Fibroblast of lung (primary cell): ENCODE measurements at regions not wholly inside any gene's neighbourhood (a gene's known extent, or its start where the extent isn't known, plus 50 kb on each side); places are given as distances from the start of the nearest gene placed in this dataset.

Experiments
- DNase-seq, 2 donors: peaks; one replicate each; pipeline versions ENCODE4 v3.0.0 to v3.0.0-alpha.2; 2010; ENCODE audit warnings: low read depth in 2 of 2
- H2AFZ ChIP-seq: 2 replicates; pipeline ENCODE4 v1.5.1; 2012; ENCODE audit warnings: low read length, control low read depth, inconsistent platforms
- H3K27ac ChIP-seq: 2 replicates; pipeline ENCODE4 v1.5.1; 2011; ENCODE audit warnings: low read length, control low read depth; ENCODE audit not compliant: insufficient read depth
- H3K27me3 ChIP-seq: 2 replicates; pipeline ENCODE4 v1.5.1; 2011; ENCODE audit warnings: mild to moderate bottlenecking, low read length; ENCODE audit not compliant: control insufficient read depth, insufficient read depth
- H3K36me3 ChIP-seq: 2 replicates; pipeline ENCODE4 v1.5.1; 2011; ENCODE audit warnings: low read length; ENCODE audit not compliant: control insufficient read depth, insufficient read depth
- H3K4me1 ChIP-seq: 2 replicates; pipeline ENCODE4 v1.5.1; 2011; ENCODE audit warnings: low read length; ENCODE audit not compliant: control insufficient read depth, insufficient read depth; ENCODE audit errors: extremely low read depth
- H3K4me2 ChIP-seq: 2 replicates; pipeline ENCODE4 v1.5.1; 2011; ENCODE audit warnings: low read length, control low read depth; ENCODE audit not compliant: insufficient read depth; ENCODE audit errors: extremely low read depth
- H3K4me3 ChIP-seq, 4 experiments: fragments of 200-600 bp in 1 of 4; sonication (generic) in 1 of 4; replicated peaks in 1 of 4; 2 replicates each; pipeline ENCODE4 v1.5.1; 2011 to 2016; ENCODE audit warnings: low read length in 4 of 4, low read depth in 3 of 4, mild to moderate bottlenecking in 3 of 4, control low read depth in 2 of 4, inconsistent platforms in 1 of 4, mixed read lengths in 1 of 4; ENCODE audit not compliant: insufficient read depth in 1 of 4; ENCODE audit errors: control extremely low read depth in 1 of 4
- H3K79me2 ChIP-seq: 2 replicates; pipeline ENCODE4 v1.5.1; 2012; ENCODE audit warnings: mild to moderate bottlenecking, low read length, inconsistent platforms; ENCODE audit not compliant: control insufficient read depth, insufficient read depth
- H3K9ac ChIP-seq: 2 replicates; pipeline ENCODE4 v1.5.1; 2011; ENCODE audit warnings: mild to moderate bottlenecking, low read length, control low read depth; ENCODE audit not compliant: insufficient read depth
- H3K9me3 ChIP-seq: 2 replicates; pipeline ENCODE4 v1.5.1; 2012; ENCODE audit warnings: low read depth, low read length; ENCODE audit not compliant: control insufficient read depth, insufficient read depth
- H4K20me1 ChIP-seq: 2 replicates; pipeline ENCODE4 v1.5.1; 2011; ENCODE audit warnings: low read length; ENCODE audit not compliant: control insufficient read depth, insufficient read depth; ENCODE audit errors: extremely low read depth
- EZH2 ChIP-seq: IDR thresholded peaks from 2 replicates; pipeline ENCODE4 v1.5.1; 2012; ENCODE audit warnings: low read length, control low read depth, mild to moderate bottlenecking; ENCODE audit errors: missing control alignments
- TF ChIP-seq, protein P1 (sequence below), 2 donors: IDR thresholded peaks in 1 of 2; conservative IDR thresholded peaks in 1 of 2; 1 replicate in 1 of 2; 2 replicates in 1 of 2; pipeline ENCODE4 v1.5.1; 2011 to 2012; ENCODE audit warnings: low read length in 2 of 2, control low read depth in 1 of 2, inconsistent platforms in 1 of 2, low read depth in 1 of 2, mild to moderate bottlenecking in 1 of 2

DNA sequence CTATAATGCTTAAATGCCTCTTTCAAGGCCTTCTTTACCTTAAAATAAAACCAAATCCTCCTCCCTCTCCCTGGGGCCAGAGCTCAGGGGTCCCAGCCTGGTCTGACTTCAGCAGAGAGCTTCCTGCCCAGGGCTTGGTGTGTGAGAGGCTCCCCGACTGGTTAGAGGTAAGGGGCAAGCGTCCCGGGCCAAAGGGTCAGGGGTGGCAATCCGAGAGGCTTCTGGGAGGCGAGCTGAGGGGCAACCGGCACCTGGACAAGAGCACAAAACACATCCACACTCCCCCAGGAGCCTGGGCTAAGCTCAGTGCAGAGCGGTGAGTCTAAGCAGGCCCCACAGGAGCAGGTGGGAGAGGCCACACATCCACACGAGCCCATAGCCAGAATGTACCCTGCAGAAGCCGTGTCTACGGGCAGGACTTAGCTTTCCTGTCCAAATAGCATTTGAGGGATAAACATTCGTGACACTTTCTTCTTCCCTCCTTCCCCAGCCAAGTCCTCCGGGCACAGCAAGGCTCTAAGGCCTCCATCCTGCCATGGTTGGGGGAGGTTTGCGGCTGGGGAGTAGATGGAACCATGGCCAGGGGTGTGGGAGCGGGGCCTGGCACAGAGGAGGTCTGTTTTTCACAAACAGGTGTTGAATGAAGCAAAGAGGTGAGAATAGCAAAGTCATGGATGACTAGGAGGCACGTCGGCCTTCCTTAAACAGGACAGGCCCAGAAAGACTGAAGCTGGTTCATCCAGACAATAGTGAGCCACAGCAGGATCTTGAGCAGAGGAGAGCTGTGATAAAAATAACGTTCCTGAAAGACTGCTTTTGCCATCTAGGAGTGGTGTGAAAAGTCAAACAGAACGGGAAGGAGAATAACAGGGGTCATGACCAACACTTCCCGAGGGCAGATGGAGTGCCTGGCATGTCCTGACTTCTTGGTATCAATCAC lies 98.7 kb upstream of the IQSEC1 start:
- Histone ChIP-seq H3K36me3 (no peaks in the 10 kb centered on the region), H3K4me3 (no peak overlapping the region), H3K27me3 (no peaks in the 10 kb centered on the region), H3K9ac (no peak overlapping the region), H3K27ac (no peak overlapping the region), H2AFZ (no peak overlapping the region), H3K9me3 (no peaks in the 10 kb centered on the region), H3K4me2 (no peak overlapping the region), H3K79me2 (no peaks in the 10 kb centered on the region), H4K20me1 (no peaks in the 10 kb centered on the region), H3K4me1 (no peaks in the 10 kb centered on the region)
- no peak for TF ChIP-seq EZH2
- TF ChIP-seq, protein P1, sequence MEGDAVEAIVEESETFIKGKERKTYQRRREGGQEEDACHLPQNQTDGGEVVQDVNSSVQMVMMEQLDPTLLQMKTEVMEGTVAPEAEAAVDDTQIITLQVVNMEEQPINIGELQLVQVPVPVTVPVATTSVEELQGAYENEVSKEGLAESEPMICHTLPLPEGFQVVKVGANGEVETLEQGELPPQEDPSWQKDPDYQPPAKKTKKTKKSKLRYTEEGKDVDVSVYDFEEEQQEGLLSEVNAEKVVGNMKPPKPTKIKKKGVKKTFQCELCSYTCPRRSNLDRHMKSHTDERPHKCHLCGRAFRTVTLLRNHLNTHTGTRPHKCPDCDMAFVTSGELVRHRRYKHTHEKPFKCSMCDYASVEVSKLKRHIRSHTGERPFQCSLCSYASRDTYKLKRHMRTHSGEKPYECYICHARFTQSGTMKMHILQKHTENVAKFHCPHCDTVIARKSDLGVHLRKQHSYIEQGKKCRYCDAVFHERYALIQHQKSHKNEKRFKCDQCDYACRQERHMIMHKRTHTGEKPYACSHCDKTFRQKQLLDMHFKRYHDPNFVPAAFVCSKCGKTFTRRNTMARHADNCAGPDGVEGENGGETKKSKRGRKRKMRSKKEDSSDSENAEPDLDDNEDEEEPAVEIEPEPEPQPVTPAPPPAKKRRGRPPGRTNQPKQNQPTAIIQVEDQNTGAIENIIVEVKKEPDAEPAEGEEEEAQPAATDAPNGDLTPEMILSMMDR (conservative IDR thresholded peaks at IDR 0.05 in 1 of 2, IDR thresholded peaks at IDR 0.05 in 1 of 2; ENCODE audit: low read depth in 1 of 2, low read length in 2 of 2): no peak
- DNase-seq: no peak

DNA sequence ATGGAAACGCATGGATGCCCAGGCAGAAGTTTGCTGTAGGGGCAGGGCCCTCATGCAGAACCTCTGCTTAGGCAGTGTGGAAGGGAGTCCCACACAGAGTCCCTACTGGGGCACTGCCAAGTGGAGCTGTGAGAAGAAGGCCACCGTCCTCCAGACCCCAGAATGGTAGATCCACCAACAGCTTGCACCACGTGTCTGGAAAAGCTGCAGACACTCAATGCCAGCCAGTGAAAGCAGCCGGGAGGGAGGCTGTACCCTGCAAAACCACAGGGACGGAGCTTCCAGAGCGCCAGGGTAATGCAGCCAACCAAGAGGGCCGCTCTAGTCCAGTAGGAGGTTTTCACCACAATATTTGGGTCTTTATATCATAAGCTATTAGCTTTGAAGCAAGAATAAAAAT lies 97.1 kb upstream of the IQSEC1 start:
- Histone ChIP-seq H3K27me3 (no peaks in the 10 kb centered on the region), H3K4me1 (no peaks in the 10 kb centered on the region), H3K9me3 (no peaks in the 10 kb centered on the region), H3K4me3 (no peak overlapping the region), H3K4me2 (no peak overlapping the region), H4K20me1 (no peaks in the 10 kb centered on the region), H3K9ac (no peak overlapping the region), H3K79me2 (no peaks in the 10 kb centered on the region), H2AFZ (no peak overlapping the region), H3K36me3 (no peaks in the 10 kb centered on the region), H3K27ac (no peak overlapping the region)
- no peak for TF ChIP-seq EZH2
- TF ChIP-seq, protein P1 (conservative IDR thresholded peaks at IDR 0.05 in 1 of 2, IDR thresholded peaks at IDR 0.05 in 1 of 2; ENCODE audit: low read depth in 1 of 2, low read length in 2 of 2): no peak
- DNase-seq: no peak

DNA sequence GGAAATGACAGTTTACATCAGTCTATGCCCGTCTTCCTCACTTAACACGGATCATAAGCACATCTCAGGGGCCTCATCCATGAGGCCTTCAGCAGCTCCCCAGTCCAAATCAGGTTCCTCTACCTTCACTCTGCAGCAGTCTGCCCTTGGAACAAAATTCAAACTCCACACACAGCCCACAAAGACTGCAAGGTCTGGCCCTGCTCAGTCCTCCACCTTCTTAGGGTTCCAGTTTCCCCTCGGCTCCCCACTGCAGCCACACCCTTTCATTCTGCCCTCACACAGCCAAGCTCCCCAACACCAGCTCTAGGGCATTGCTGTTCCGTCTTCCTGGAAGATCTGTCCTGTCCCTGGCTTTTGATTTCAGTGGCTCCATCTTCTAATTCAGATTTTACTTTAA lies 95.2 kb upstream of the IQSEC1 start:
- DNase-seq: no peak
- Histone ChIP-seq H3K36me3 (no peaks in the 10 kb centered on the region), H3K4me1 (no peaks in the 10 kb centered on the region), H3K79me2 (no peaks in the 10 kb centered on the region), H3K27me3 (no peaks in the 10 kb centered on the region), H3K4me3 (no peak overlapping the region), H3K9me3 (no peaks in the 10 kb centered on the region), H3K4me2 (no peak overlapping the region), H3K9ac (no peak overlapping the region), H2AFZ (no peak overlapping the region), H3K27ac (no peak overlapping the region), H4K20me1 (no peaks in the 10 kb centered on the region)
- no peak for TF ChIP-seq EZH2
- TF ChIP-seq, protein P1 (conservative IDR thresholded peaks at IDR 0.05 in 1 of 2, IDR thresholded peaks at IDR 0.05 in 1 of 2; ENCODE audit: low read depth in 1 of 2, low read length in 2 of 2): no peak
